GM13976 (cell line): ENCODE measurements at regions not wholly inside any gene's neighbourhood (a gene's known extent, or its start where the extent isn't known, plus 50 kb on each side); places are given as distances from the start of the nearest gene placed in this dataset.

Experiments
- DNase-seq: peaks from one replicate; pipeline ENCODE4 v3.0.0; 2012; ENCODE audit warnings: low spot score
- CTCF ChIP-seq: IDR thresholded peaks from 2 replicates; pipeline ENCODE4 v1.5.1; 2012; ENCODE audit warnings: borderline replicate concordance, mild to moderate bottlenecking; ENCODE audit not compliant: insufficient read depth; ENCODE audit errors: extremely low read depth, missing control alignments, control extremely low read depth
- in situ Hi-C: fragments of 300-500 bp; cut with MboI; formaldehyde crosslinking; loops from one replicate; pipeline ENCODE4 v1.12.0; 2022; ENCODE audit warnings: low sequenced_read_pairs, mixed read lengths, inconsistent platforms; ENCODE audit not compliant: unreplicated experiment

GRCh38 chr2:157068237-157068636 is 189.3 kb upstream of the GALNT5 start:
- no peak for DNase-seq
- in situ Hi-C loops: no loop called here

GRCh38 chr2:157075924-157076323 is 181.6 kb upstream of the GALNT5 start:
- no peak for DNase-seq
- in situ Hi-C loops: no loop called here
- TF ChIP-seq CTCF: no peak

More at GRCh38 chr2:157068237-157068636, 189.3 kb upstream of the GALNT5 start:
- no peak for TF ChIP-seq CTCF

DNA sequence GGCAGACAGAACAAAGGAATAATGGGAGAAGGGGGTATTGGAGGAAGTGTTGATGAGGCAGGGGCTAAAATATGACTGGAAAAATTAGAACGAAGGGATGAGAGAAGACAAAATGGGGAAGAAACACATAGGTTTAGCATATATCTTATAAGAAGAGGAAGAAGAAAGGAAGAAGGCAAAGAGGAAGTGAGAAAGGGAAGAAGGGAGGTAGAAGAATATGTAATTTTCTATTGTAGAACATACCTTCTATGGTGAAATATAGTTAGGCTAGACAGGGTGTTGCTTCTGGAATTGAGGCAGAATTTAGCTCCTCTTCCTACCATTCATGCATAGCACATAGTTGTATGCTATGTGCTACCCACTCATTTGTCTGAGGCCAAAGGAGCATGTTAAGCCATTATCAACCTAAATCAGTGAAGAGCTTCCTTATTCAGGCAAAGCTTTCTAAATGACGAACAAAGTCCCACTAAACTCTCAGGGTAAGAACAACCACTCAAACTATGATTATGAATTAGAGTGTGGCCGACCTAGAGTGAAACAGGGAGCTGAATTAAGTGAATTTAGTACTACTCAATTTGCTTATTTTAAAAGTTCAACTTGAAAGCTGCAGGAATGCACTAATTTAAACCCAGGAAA is 180.9 kb upstream of the GALNT5 start:
- DNase-seq: no peak
- in situ Hi-C loops: no loop called here
- TF ChIP-seq CTCF: no peak

GRCh38 chr2:157077753-157078350 is 179.7 kb upstream of the GALNT5 start:
- no peak for DNase-seq
- TF ChIP-seq CTCF: no peak
- in situ Hi-C loops: no loop called here

GRCh38 chr2:157082950-157083349 is 174.6 kb upstream of the GALNT5 start:
- in situ Hi-C loops: no loop called here
- no peak for TF ChIP-seq CTCF
- no peak for DNase-seq

DNA sequence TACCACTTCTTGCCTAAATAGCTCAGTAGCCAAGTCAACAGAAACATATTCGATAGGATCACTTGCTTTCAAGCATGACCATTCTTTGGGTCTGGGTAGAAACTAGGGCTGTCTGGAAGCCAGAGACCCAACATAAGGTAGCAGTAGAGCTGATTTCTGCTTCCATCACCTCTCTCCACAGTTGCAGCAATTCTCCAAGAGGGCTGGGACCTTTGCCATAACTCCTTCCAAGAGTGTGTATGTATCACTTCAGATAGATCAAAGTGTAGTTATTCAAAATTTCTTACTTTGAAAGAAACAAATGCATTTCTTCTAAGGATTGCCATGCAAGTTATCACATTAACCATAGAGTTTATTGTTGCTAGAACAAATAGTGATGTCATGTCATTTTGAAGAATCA is 172.0 kb upstream of the GALNT5 start:
- in situ Hi-C loops: no loop called here
- no peak for TF ChIP-seq CTCF
- no peak for DNase-seq
